Activated naive CD4-positive, alpha-beta T cell treated with anti-CD3 and anti-CD28 coated beads, Interleukin-2, amount 10 ng/mL, durations not matched to agents 7 days and 5 days (primary cell): ENCODE measurements at regions not wholly inside any gene's neighbourhood (a gene's known extent, or its start where the extent isn't known, plus 50 kb on each side); places are given as distances from the start of the nearest gene placed in this dataset.
"Not testable (repeated sequence)": the region's sequence is repeated elsewhere in the genome, so short reads cannot be mapped to it uniquely, and the experiment has no call there.

Source experiments
- CTCF ChIA-PET: fragments of 350-600 bp; sonication (Branson Sonifier 250); formaldehyde crosslinking; loops from one replicate; lab custom pipeline; 2021; ENCODE audit warnings: antibody characterized with exemption; lab: Charles Lee
- DNase-seq: peaks from one replicate; pipeline ENCODE4 v3.0.0-alpha.2; 2020
- H3K27ac Mint-ChIP-seq: one replicate; pipeline ENCODE4 v1.8.0; 2021; ENCODE audit warnings: mild to moderate bottlenecking, moderate library complexity, mixed read lengths
- H3K27me3 Mint-ChIP-seq: one replicate; pipeline ENCODE4 v1.8.0; 2021; ENCODE audit warnings: mild to moderate bottlenecking, mixed read lengths
- H3K36me3 Mint-ChIP-seq: one replicate; pipeline ENCODE4 v1.8.0; 2021; ENCODE audit warnings: mixed read lengths
- H3K4me1 Mint-ChIP-seq: one replicate; pipeline ENCODE4 v1.8.0; 2021; ENCODE audit warnings: mixed read lengths
- H3K4me3 Mint-ChIP-seq: one replicate; pipeline ENCODE4 v1.8.0; 2021; ENCODE audit warnings: mild to moderate bottlenecking, moderate library complexity, mixed read lengths
- H3K9me3 Mint-ChIP-seq: one replicate; pipeline ENCODE4 v1.8.0; 2021; ENCODE audit warnings: mixed read lengths

DNA sequence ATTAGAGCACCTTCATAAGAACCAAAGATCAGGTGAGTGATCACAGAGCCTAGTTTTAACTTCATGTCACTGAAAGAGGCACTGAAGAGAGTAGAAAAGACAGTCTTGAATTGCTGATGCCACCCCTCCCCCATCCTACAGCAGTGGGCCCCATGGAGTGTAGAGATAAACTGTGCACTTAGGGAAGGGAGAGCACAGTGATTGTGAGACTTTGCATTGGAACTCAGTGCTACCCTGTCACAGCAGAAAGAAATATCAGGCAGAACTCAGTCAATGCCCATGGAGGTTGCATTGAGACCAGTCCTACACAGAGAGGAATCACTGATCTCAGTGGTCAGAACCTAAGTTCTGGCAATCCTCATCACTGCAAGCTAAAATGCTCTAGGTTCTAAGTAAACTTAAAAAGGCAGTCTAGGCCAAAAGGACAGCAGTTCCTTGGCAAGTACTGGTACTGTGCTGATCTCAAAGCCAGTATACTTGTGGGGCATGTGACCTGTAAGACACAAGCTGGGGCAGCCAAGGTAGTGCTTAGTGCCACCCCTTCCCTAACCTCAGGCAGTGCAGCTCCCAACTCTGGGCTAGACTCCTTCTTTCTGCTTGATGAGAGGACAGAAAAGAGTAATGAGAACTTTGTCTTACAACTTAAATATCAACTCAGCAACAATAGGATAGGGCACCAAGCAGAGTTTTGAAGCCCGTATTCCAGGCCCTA lies 94.1 kb downstream of the FSCB start:
- DNase-seq, result no peak
- Mint-ChIP-seq H3K27me3 (no peaks in the 10 kb centered on the region), H3K36me3 (no peaks in the 10 kb centered on the region), H3K27ac (no peak overlapping the region), H3K4me1 (no peaks in the 10 kb centered on the region), H3K4me3 (no peak overlapping the region), H3K9me3 (peaks cover 8% of the 10 kb centered on the region)
- CTCF ChIA-PET, result no interaction called here

DNA sequence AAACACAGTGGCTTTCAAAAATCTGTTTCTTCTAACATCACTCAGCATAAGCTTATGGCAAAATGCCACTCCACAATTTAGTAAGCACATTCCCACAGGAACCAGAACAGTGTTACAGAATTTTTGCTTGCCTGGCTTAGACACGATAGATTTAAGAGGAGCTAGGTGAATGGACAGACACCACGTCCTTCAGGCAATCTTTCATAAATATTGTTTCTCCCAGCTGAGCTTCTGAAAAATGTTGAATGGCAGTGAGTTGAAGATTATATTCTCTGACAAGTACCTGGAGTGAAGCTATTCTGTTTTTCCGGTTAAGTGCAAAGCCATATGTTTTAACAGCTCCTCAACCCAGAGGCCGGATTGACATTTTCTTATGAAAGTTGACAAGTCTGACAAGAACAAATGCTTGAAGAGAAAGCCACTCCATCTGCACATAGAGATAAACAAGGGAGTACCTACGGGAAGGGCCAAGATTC lies 102.0 kb downstream of the FSCB start:
- CTCF ChIA-PET, result no interaction called here

DNA sequence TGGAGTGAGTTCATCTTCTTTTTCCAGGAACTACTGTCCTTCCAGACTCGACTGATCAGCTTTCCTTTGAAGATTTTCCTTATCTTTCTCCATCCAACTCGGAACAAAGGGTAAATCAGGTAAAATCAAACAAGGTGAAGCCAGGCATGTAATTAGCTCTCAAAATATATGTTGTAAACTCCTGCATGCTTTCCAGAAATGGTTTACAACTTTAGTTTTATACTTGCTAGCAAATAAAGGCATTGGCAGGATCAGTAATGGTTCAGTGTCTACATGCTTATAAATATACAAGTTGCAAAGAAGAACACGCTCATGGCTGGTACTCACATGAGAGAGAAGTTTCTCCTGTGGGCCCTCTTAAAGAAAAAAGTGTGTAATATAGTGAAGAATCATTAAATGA lies 102.5 kb downstream of the FSCB start:
- no peaks in the 10 kb centered on the region for H3K27me3 Mint-ChIP-seq
- H3K36me3 Mint-ChIP-seq, result no peaks in the 10 kb centered on the region
- no peaks in the 10 kb centered on the region for H3K4me1 Mint-ChIP-seq
- H3K27ac Mint-ChIP-seq, result no peak overlapping the region
- H3K4me3 Mint-ChIP-seq, result no peak overlapping the region
- DNase-seq, result no peak
- CTCF ChIA-PET, result no interaction called here
- peaks cover 2% of the 10 kb centered on the region for H3K9me3 Mint-ChIP-seq

More for the DNA sequence above, 102.0 kb downstream of the FSCB start:
- Mint-ChIP-seq H3K36me3 (no peaks in the 10 kb centered on the region), H3K4me1 (no peaks in the 10 kb centered on the region), H3K27ac (no peak overlapping the region), H3K4me3 (no peak overlapping the region), H3K9me3 (peaks cover 2% of the 10 kb centered on the region), H3K27me3 (no peaks in the 10 kb centered on the region)
- DNase-seq, result no peak

DNA sequence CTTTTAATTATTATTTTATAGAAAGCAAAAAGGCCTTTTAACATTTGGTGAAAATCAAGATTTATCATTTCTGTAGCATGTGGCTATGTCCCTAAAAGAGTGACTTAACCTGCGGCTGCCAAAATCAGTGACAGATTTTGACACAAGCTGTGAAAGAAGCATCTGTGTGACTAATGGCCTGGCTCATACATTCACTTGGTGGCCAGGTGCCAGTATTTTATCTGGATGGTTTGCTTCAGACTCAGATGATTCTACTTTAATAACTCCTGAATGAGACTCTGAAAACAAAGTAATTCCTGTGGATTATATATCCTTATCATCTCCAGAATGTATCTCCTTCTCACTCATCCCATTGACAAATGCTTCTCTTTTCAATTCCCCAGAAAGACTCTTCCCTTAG lies 103.0 kb downstream of the FSCB start:
- no peaks in the 10 kb centered on the region for H3K4me1 Mint-ChIP-seq
- H3K27me3 Mint-ChIP-seq, result no peaks in the 10 kb centered on the region
- CTCF ChIA-PET, result no interaction called here

DNA sequence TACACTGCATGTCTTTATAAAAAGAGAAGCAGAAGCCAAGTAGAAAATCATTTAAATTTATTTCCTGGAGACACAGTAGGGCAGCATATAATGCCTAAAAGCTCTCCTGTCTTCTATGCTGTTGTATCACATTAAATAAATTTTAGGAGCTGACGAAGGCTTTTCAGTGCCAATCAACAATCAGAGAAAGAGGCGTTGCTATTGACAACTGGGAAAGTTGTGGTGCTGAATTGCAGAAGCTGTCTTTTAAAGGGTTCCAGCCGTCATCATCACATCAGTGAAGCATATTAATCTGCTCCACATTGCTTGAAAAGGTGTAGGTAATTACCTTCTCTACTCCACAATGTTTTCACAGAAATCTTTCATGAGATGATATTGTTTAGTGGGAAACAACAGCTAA lies 103.9 kb downstream of the FSCB start:
- DNase-seq, result no peak
- no peak overlapping the region for H3K4me3 Mint-ChIP-seq
- no peaks in the 10 kb centered on the region for H3K4me1 Mint-ChIP-seq
- CTCF ChIA-PET, result no interaction called here
- H3K36me3 Mint-ChIP-seq, result no peaks in the 10 kb centered on the region
- H3K27ac Mint-ChIP-seq, result no peak overlapping the region
- H3K27me3 Mint-ChIP-seq, result no peaks in the 10 kb centered on the region
- H3K9me3 Mint-ChIP-seq, result no peaks in the 10 kb centered on the region

More for the DNA sequence above, 103.0 kb downstream of the FSCB start:
- Mint-ChIP-seq H3K27ac (no peak overlapping the region), H3K9me3 (peaks cover 1% of the 10 kb centered on the region), H3K36me3 (no peaks in the 10 kb centered on the region), H3K4me3 (no peak overlapping the region)
- no peak for DNase-seq

DNA sequence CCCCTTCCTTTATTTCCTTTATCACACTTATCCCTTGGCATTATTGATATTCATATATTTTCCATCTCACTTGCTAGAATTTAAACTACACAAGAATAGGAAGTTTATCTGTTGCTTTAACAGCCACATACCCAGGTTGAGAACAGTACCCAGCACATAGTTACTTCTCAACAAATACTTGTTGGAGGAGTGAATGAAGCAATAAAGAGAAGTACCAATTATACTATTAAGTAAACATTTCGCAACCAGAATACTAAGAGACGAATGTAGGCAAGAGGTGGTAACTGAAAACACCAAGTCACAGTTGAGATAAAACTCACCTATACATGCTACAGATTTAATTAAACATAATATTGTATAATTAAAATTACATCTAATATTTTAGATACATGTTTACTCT lies 110.9 kb downstream of the FSCB start:
- no peak for DNase-seq
- Mint-ChIP-seq H3K36me3 (no peaks in the 10 kb centered on the region), H3K27me3 (no peaks in the 10 kb centered on the region), H3K4me3 (no peak overlapping the region), H3K9me3 (no peaks in the 10 kb centered on the region), H3K27ac (no peak overlapping the region), H3K4me1 (no peaks in the 10 kb centered on the region)
- CTCF ChIA-PET, result no interaction called here

DNA sequence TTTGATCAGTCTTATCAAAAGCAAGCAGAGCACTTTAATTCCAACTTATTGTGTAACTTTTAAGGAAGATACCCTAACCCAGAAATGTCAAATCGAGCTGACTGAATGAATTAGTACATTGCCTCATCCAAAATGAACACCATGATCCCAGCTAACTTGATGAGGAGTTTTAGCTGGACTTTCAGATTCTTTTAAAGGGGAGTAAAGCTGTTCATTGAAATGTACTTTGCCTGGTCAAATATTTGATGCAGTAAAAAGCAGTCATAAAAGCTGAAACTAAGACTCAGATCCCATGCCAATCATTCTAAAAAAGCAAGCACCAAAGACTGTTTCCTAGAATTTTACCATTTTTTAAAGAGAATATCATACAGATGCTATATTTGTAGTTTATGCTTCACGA lies 114.1 kb downstream of the FSCB start:
- H3K4me3 Mint-ChIP-seq, result no peak overlapping the region
- no peaks in the 10 kb centered on the region for H3K9me3 Mint-ChIP-seq
- DNase-seq, result no peak
- CTCF ChIA-PET, result no interaction called here
- H3K36me3 Mint-ChIP-seq, result no peaks in the 10 kb centered on the region
- H3K27me3 Mint-ChIP-seq, result no peaks in the 10 kb centered on the region
- no peaks in the 10 kb centered on the region for H3K4me1 Mint-ChIP-seq
- no peak overlapping the region for H3K27ac Mint-ChIP-seq

DNA sequence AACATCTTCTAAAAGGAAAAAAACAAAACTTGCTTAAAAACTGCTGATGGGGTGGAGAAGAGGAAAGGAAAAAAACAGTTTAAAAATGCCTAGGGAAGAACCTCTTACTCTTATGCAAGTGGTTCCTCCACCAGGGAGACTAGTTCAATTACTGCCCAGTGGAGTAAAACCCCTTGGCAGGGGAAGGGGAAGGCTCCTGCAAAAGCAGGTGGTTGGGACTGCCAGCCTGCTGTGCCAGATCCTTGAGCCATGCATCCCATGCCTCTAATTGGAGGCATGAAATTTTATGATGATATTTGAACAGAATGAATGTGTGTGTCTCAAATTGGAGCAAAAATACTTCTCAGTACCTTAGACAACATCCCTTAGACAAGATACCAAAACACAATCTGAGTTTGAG lies 118.8 kb downstream of the FSCB start:
- H3K36me3 Mint-ChIP-seq, result no peaks in the 10 kb centered on the region
- no peaks in the 10 kb centered on the region for H3K27me3 Mint-ChIP-seq
- H3K27ac Mint-ChIP-seq, result no peak overlapping the region
- no peak overlapping the region for H3K4me3 Mint-ChIP-seq
- no peaks in the 10 kb centered on the region for H3K9me3 Mint-ChIP-seq
- DNase-seq, result no peak
- CTCF ChIA-PET, result no interaction called here
- no peaks in the 10 kb centered on the region for H3K4me1 Mint-ChIP-seq

DNA sequence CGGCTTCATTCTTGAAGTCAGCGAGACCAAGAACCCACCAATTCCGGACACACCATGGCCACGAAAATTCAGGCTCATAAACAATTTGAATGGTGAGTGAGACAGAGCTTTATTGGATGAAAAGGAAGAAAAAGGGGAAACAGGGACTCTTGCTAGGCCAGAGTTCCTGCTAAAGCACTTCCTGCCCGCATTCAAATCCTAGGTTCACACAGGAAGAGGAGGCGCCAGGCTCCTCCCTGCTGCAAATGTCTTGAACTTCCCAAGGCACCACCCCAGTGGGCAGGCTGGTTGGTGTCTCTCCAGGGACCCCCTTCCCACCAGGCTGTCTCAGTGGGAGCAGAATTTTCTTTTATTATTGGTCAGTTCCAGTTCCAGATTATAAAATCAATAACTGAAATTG lies 121.2 kb downstream of the FSCB start:
- DNase-seq, result no peak

DNA sequence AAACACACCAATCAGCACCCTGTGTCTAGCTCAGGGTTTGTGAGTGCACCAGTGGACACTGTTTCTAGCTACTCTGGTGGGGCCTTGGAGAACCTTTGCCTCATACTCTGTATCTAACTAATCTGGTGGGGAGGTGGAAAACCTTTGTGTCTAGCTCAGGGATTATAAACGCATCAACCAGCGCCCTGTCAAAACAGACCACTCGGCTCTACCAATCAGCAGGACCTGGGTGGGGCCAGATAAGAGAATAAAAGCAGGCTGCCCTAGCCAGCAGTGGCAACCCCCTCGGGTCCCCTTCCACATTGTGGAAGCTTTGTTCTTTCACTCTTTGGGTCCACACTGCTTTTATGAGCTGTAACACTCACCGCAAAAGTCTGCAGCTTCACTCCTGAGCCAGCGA lies 121.8 kb downstream of the FSCB start:
- H3K27ac Mint-ChIP-seq, H3K4me3 Mint-ChIP-seq, H3K9me3 Mint-ChIP-seq, DNase-seq, H3K36me3 Mint-ChIP-seq, CTCF ChIA-PET, H3K4me1 Mint-ChIP-seq, H3K27me3 Mint-ChIP-seq: not testable (repeated sequence)

More for the DNA sequence above, 121.2 kb downstream of the FSCB start:
- Mint-ChIP-seq H3K4me1 (no peaks in the 10 kb centered on the region), H3K36me3 (no peaks in the 10 kb centered on the region), H3K9me3 (peaks cover 3% of the 10 kb centered on the region), H3K4me3 (no peak overlapping the region), H3K27me3 (no peaks in the 10 kb centered on the region), H3K27ac (no peak overlapping the region)
- CTCF ChIA-PET, result no interaction called here

DNA sequence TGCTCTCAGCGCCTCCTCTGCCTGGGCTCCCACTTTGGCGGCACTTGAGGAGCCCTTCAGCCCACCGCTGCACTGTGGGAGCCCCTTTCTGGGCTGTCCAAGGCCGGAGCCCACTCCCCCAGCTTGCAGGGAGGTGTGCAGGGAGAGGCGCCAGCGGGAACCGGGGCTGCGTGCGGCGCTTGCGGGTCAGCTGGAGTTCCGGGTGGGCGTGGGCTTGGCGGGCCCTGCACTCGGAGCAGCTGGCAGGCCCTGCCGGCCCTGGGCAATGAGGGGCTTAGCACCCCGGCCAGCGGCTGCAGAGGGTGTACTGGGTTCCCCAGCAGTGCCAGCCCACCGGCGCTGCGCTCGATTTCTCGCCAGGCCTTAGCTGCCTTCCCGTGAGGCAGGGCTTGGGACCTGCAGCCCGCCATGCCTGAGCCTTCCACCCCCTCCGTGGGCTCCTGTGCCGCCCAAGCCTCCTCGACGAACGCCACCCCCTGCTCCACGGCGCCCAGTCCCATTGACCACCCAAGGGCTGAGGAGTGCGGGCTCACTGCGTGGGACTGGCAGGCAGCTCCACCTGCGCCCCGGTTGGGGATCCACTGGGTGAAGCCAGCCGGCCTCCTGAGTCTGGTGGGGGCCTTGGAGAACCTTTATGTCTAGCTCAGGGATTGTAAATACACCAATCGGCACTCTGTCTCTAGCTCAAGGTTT lies 122.3 kb downstream of the FSCB start:
- H3K27ac Mint-ChIP-seq, H3K9me3 Mint-ChIP-seq, DNase-seq, H3K36me3 Mint-ChIP-seq, H3K27me3 Mint-ChIP-seq, H3K4me1 Mint-ChIP-seq, H3K4me3 Mint-ChIP-seq, CTCF ChIA-PET: not testable (repeated sequence)

DNA sequence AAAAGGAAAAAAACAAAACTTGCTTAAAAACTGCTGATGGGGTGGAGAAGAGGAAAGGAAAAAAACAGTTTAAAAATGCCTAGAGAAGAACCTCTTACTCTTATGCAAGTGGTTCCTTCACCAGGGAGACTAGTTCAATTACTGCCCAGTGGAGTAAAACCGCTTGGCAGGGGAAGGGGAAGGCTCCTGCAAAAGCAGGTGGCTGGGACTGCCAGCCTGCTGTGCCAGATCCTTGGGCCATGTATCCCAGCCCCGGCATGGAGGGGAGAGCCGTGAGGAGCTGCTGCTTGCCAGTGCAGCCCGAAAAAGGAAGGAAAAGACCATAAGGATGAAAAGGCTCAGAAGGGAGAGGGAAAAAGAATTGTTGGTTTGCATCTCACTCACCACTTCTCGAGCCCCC lies 123.0 kb downstream of the FSCB start:
- Mint-ChIP-seq H3K27ac (no peak overlapping the region), H3K9me3 (peaks cover 3% of the 10 kb centered on the region), H3K27me3 (no peaks in the 10 kb centered on the region), H3K4me1 (no peaks in the 10 kb centered on the region), H3K36me3 (no peaks in the 10 kb centered on the region), H3K4me3 (no peak overlapping the region)
- CTCF ChIA-PET, result no interaction called here
- no peak for DNase-seq

DNA sequence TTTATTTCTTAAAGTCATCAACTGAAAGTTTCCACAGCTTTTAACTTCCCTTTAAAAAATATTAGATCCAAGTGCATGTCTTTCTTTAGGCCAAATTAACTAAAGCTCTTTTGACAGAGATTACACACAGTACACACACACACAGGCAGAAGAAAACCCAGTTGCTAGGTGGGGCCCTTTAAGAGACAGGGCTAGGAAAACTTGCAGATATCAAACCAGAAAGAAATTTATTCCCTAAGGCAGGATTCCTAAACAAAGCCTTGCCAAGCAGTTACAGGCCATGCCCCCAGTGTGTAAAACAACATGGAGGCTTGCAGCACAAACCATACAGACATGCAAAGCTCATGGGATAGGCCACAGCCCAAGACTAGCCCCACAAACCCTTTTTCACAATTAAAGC lies 123.4 kb downstream of the FSCB start:
- no peak for DNase-seq
- CTCF ChIA-PET, result no interaction called here
- H3K36me3 Mint-ChIP-seq, result no peaks in the 10 kb centered on the region
- no peak overlapping the region for H3K27ac Mint-ChIP-seq
- no peak overlapping the region for H3K4me3 Mint-ChIP-seq
- H3K9me3 Mint-ChIP-seq, result peaks cover 3% of the 10 kb centered on the region
- no peaks in the 10 kb centered on the region for H3K27me3 Mint-ChIP-seq
- no peaks in the 10 kb centered on the region for H3K4me1 Mint-ChIP-seq

DNA sequence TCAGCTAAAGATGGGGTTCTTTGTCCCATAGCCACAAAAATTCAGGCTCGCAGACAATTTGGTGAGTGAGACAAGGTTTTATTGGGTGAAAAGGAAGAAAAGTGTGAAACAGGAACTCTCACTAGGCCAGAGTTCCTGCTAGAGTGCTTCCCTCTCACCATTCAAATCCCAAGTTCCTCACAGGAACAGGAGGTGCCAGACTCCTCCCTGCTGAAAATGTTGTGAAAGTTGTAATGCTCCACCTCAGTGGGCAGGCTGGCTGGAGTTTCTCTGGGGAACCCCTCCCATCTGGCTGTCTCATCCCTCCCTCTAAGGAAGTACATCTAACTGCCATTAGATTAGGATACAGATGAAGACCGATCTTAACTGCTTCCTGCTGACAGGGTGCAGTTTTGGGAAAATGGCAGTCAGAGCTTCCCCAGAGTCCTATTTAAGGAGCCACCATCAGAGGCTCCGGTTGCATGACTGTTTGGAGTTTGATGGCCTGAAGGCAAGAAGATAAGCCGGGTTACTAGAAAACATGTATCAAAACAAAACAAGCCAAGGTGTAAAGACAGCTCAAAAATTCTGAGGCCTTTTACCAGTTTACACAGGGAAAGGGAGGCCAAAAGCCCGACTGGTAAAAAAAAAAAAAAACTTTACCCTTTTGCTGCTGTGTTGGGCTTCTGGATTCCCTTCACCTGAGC lies 127.6 kb downstream of the FSCB start:
- H3K9me3 Mint-ChIP-seq, result peaks cover 24% of the 10 kb centered on the region
- H3K36me3 Mint-ChIP-seq, result no peaks in the 10 kb centered on the region
- CTCF ChIA-PET, result interaction anchor here (0.6 kb wide), 1 partner anchor 40 kb away, joined by 3 read pairs; no protein-coding TSS in a partner anchor
- DNase-seq, result no peak
- no peaks in the 10 kb centered on the region for H3K27me3 Mint-ChIP-seq
- no peaks in the 10 kb centered on the region for H3K4me1 Mint-ChIP-seq
- H3K4me3 Mint-ChIP-seq, result no peak overlapping the region
- no peak overlapping the region for H3K27ac Mint-ChIP-seq

DNA sequence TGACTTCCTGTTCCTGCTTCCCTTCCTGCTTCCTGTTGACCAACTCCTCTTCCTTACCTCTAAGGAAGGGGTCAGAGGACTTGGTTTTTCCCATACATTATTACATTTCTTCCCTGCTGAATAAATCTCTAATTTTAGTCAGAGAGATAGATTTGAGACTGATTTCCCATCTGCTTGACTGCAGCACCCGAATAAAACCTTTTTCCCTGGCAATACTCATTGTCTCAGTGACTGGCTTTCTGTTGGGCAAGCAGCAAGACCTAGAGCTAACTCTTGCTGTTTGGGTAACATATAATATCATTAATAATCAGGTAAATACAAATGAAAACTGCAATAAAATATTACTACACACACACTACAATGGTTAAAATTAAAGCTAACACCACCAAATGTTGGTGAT lies 132.2 kb downstream of the FSCB start:
- H3K27me3 Mint-ChIP-seq, result no peaks in the 10 kb centered on the region
- no peak overlapping the region for H3K27ac Mint-ChIP-seq
- DNase-seq, result no peak
- CTCF ChIA-PET, result no interaction called here
- peaks cover 26% of the 10 kb centered on the region for H3K9me3 Mint-ChIP-seq
- H3K36me3 Mint-ChIP-seq, result no peaks in the 10 kb centered on the region
- no peaks in the 10 kb centered on the region for H3K4me1 Mint-ChIP-seq
- H3K4me3 Mint-ChIP-seq, result no peak overlapping the region
